OCI-LY1 (cell line): ENCODE measurements at regions not wholly inside any gene's neighbourhood (a gene's known extent, or its start where the extent isn't known, plus 50 kb on each side); places are given as distances from the start of the nearest gene placed in this dataset.

ENCODE experiments used
- H2AFZ ChIP-seq: fragments of 200-600 bp; sonication (generic), shearing (Covaris generic); 2 replicates; pipeline ENCODE4 v1.6.0; 2014; ENCODE audit warnings: antibody characterized with exemption, mild to moderate bottlenecking, low read length
- H3F3A ChIP-seq: fragments of 200-600 bp; sonication (generic), shearing (Covaris generic); 2 replicates; pipeline ENCODE4 v1.6.0; 2014; ENCODE audit warnings: mild to moderate bottlenecking, antibody characterized with exemption, low read length, moderate library complexity; ENCODE audit not compliant: insufficient read depth
- H3K27ac ChIP-seq: fragments of 200-600 bp; sonication (generic); 2 replicates; pipeline ENCODE4 v1.5.1; 2014; ENCODE audit warnings: low read length, mixed run types, mild to moderate bottlenecking, low read depth; ENCODE audit not compliant: poor library complexity, severe bottlenecking
- H3K27me3 ChIP-seq: fragments of 200-600 bp; sonication (generic); 2 replicates; pipeline ENCODE4 v1.6.0; 2014; ENCODE audit warnings: antibody characterized with exemption, mild to moderate bottlenecking, low read length, moderate library complexity; ENCODE audit not compliant: insufficient read depth
- H3K36me3 ChIP-seq: fragments of 200-600 bp; sonication (generic); 2 replicates; pipeline ENCODE4 v1.6.1; 2014; ENCODE audit warnings: mild to moderate bottlenecking, antibody characterized with exemption, low read length, moderate library complexity, mixed read lengths; ENCODE audit not compliant: insufficient read depth
- H3K4me1 ChIP-seq: fragments of 200-600 bp; sonication (generic); 2 replicates; pipeline ENCODE4 v1.5.1; 2014; ENCODE audit warnings: mild to moderate bottlenecking, low read length, moderate library complexity; ENCODE audit not compliant: insufficient read depth, severe bottlenecking
- H3K4me2 ChIP-seq: fragments of 200-600 bp; sonication (generic), shearing (Covaris generic); 2 replicates; pipeline ENCODE4 v1.6.1; 2014; ENCODE audit warnings: low read length
- H3K4me3 ChIP-seq: fragments of 200-600 bp; sonication (generic); 2 replicates; pipeline ENCODE4 v1.5.1; 2014; ENCODE audit warnings: low read length, low read depth, mild to moderate bottlenecking, mixed read lengths; ENCODE audit not compliant: poor library complexity, severe bottlenecking
- H3K79me2 ChIP-seq: fragments of 200-600 bp; shearing (Covaris generic); 2 replicates; pipeline ENCODE4 v1.6.1; 2016; ENCODE audit warnings: mixed run types, low read length, mixed read lengths; ENCODE audit not compliant: insufficient read depth
- H3K9ac ChIP-seq: fragments of 200-600 bp; sonication (generic), shearing (Covaris generic); 2 replicates; pipeline ENCODE4 v1.6.1; 2014; ENCODE audit warnings: mild to moderate bottlenecking, low read length, mixed read lengths
- H3K9me2 ChIP-seq: fragments of 200-600 bp; sonication (generic), shearing (Covaris generic); 2 replicates; pipeline ENCODE4 v1.6.1; 2014; ENCODE audit warnings: low read depth, mild to moderate bottlenecking, low read length, mixed read lengths
- H3K9me3 ChIP-seq: fragments of 200-600 bp; shearing (Covaris generic); 2 replicates; pipeline ENCODE4 v1.6.1; 2014; ENCODE audit warnings: low read length, mixed read lengths
- H4K20me1 ChIP-seq: fragments of 200-600 bp; sonication (generic), shearing (Covaris generic); 2 replicates; pipeline ENCODE4 v1.6.0; 2016; ENCODE audit warnings: mild to moderate bottlenecking, low read length; ENCODE audit not compliant: insufficient read depth
- CTCF ChIP-seq: fragments of 200-600 bp; sonication (generic), shearing (Covaris generic); IDR thresholded peaks from 2 replicates; pipeline ENCODE4 v1.5.1; 2017; ENCODE audit warnings: mild to moderate bottlenecking, antibody characterized with exemption, low read length, moderate library complexity, mixed read lengths
- EZH2 ChIP-seq: fragments of 200-600 bp; sonication (generic), shearing (Covaris generic); IDR thresholded peaks from 2 replicates; pipeline ENCODE4 v1.8.0; 2017; ENCODE audit warnings: borderline replicate concordance, mixed run types, mild to moderate bottlenecking, antibody characterized with exemption, low read length, moderate library complexity, mixed read lengths

DNA sequence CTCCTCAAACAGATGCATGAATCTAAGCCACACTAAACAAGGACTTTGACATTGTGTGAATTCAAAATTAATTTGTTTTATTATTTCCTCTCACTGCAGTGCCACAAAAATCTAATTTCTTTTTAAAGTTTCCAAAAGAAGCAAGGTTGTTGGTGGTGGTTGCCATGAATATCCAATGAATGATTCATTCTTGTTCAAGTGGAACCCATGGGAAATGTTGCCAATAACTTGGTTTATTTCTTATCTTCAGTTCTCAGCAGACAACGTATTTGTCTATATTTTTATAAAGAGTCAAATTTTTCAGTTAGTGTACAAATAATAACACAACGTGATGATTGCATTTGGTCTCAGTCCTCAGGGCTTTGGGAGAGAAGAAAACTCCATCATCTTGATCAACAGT, 309.4 kb upstream of the NOCT start:
- no peak overlapping the region for H3K4me2 ChIP-seq
- no peak overlapping the region for H3K9ac ChIP-seq
- H3K4me3 ChIP-seq, result no peak overlapping the region
- no peaks in the 10 kb centered on the region for H3F3A ChIP-seq
- no peaks in the 10 kb centered on the region for H3K4me1 ChIP-seq
- H4K20me1 ChIP-seq, result no peaks in the 10 kb centered on the region
- H3K79me2 ChIP-seq, result no peaks in the 10 kb centered on the region
- H3K27ac ChIP-seq, result no peak overlapping the region
- TF ChIP-seq EZH2 (no peak), CTCF (no peak)
- no peak overlapping the region for H2AFZ ChIP-seq
- H3K27me3 ChIP-seq, result no peaks in the 10 kb centered on the region
- no peaks in the 10 kb centered on the region for H3K9me2 ChIP-seq
- no peaks in the 10 kb centered on the region for H3K36me3 ChIP-seq
- H3K9me3 ChIP-seq, result no peaks in the 10 kb centered on the region

DNA sequence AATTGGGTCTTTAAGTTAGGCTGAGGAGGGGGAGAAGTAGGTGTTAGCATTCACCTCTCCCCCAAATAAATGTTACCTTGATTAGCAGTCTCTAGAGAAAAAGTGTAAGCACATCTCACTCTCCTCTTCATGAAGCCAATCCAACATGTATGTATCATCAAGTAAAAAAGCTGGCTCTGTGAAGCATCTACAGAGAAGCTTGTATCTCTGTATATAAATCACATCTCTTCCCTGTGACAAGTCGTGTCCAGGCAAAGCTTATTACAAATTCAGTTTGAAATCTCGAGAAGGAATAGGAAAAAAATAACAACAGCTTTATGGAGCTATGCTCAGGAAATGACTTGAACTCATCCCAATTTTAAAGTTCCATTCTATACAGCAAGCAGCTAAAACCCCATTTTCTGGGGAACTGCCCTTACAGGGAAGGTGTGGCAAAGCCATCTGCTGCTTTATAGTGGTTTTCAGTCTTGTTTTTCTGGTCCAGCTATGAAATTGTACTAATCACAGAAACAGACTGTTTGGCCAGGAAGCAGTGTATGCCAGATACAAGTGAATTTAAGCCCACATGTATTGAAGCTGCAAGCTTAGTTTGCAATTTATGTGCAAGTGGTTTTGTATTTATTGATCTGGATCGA, 313.3 kb upstream of the NOCT start:
- no peak overlapping the region for H2AFZ ChIP-seq
- H3K4me3 ChIP-seq, result no peak overlapping the region
- no peak for TF ChIP-seq EZH2
- no peak for TF ChIP-seq CTCF
- no peaks in the 10 kb centered on the region for H3K9me2 ChIP-seq
- no peaks in the 10 kb centered on the region for H3K27me3 ChIP-seq
- no peaks in the 10 kb centered on the region for H4K20me1 ChIP-seq
- H3K27ac ChIP-seq, result no peak overlapping the region
- H3F3A ChIP-seq, result no peaks in the 10 kb centered on the region
- no peaks in the 10 kb centered on the region for H3K4me1 ChIP-seq
- H3K36me3 ChIP-seq, result no peaks in the 10 kb centered on the region
- no peak overlapping the region for H3K4me2 ChIP-seq
- no peaks in the 10 kb centered on the region for H3K9me3 ChIP-seq
- no peaks in the 10 kb centered on the region for H3K79me2 ChIP-seq
- no peak overlapping the region for H3K9ac ChIP-seq

DNA sequence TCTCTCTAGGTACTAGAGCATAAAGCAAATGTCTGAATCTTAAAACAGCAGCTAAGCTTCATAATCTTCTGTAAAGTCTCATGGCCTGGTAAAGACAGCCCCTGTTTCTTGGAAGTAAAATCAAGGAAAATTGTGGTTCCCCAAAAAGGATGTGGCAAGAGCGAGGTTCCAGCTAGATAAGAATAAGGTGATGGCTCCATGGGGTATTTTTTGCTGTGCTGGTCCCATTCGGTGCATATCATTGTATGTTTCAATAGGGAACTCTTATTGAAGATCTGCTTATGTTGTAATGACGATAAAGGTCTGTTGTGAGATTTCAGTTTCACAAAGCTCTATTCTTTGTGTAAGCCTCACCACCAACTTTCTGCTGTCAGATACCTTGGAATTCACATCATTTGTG, 316.9 kb upstream of the NOCT start:
- H3K9me3 ChIP-seq, result no peaks in the 10 kb centered on the region
- no peak overlapping the region for H3K4me2 ChIP-seq
- H3K4me3 ChIP-seq, result no peak overlapping the region
- no peak overlapping the region for H2AFZ ChIP-seq
- no peak overlapping the region for H3K27ac ChIP-seq
- no peaks in the 10 kb centered on the region for H3K79me2 ChIP-seq
- no peak overlapping the region for H3K9ac ChIP-seq
- no peaks in the 10 kb centered on the region for H3F3A ChIP-seq
- H4K20me1 ChIP-seq, result no peaks in the 10 kb centered on the region
- no peaks in the 10 kb centered on the region for H3K9me2 ChIP-seq
- no peaks in the 10 kb centered on the region for H3K36me3 ChIP-seq
- no peaks in the 10 kb centered on the region for H3K27me3 ChIP-seq
- TF ChIP-seq CTCF, result no peak
- TF ChIP-seq EZH2, result no peak
- H3K4me1 ChIP-seq, result no peaks in the 10 kb centered on the region
